Smooth muscle cell (in vitro differentiated cells): ENCODE measurements at regions not wholly inside any gene's neighbourhood (a gene's known extent, or its start where the extent isn't known, plus 50 kb on each side); places are given as distances from the start of the nearest gene placed in this dataset.
"Not testable (repeated sequence)": the region's sequence is repeated elsewhere in the genome, so short reads cannot be mapped to it uniquely, and the experiment has no call there.

Experiments used
- DNase-seq: peaks from one replicate; lab custom pipeline; 2025; ENCODE audit not compliant: unreplicated experiment; lab: John Stamatoyannopoulos, UW
- H2AFZ ChIP-seq: fragments of 200-600 bp; sonication (generic); 2 replicates; pipeline ENCODE4 v1.6.0; 2016; ENCODE audit warnings: antibody characterized with exemption, low read depth, mild to moderate bottlenecking
- H3F3A ChIP-seq: fragments of 200-600 bp; sonication (generic); 2 replicates; pipeline ENCODE4 v1.6.0; 2017; ENCODE audit warnings: antibody characterized with exemption, low read depth
- H3K27ac ChIP-seq: fragments of 200-600 bp; sonication (generic); 2 replicates; pipeline ENCODE4 v1.5.1; 2016; ENCODE audit warnings: low read depth, mild to moderate bottlenecking
- H3K27me3 ChIP-seq: fragments of 200-600 bp; sonication (generic); 2 replicates; pipeline ENCODE4 v1.6.1; 2016; ENCODE audit warnings: low read depth, mild to moderate bottlenecking
- H3K36me3 ChIP-seq: fragments of 200-600 bp; sonication (generic); 2 replicates; pipeline ENCODE4 v1.5.1; 2016; ENCODE audit warnings: low read depth
- H3K4me1 ChIP-seq: fragments of 200-600 bp; sonication (generic); 2 replicates; pipeline ENCODE4 v1.5.1; 2016; ENCODE audit warnings: low read depth
- H3K4me2 ChIP-seq: fragments of 200-600 bp; sonication (generic); 2 replicates; pipeline ENCODE4 v1.6.0; 2016; ENCODE audit warnings: mild to moderate bottlenecking
- H3K4me3 ChIP-seq: fragments of 200-600 bp; sonication (generic); 2 replicates; pipeline ENCODE4 v1.5.1; 2016; ENCODE audit warnings: mild to moderate bottlenecking
- H3K79me2 ChIP-seq: fragments of 200-600 bp; sonication (generic); 2 replicates; pipeline ENCODE4 v1.6.0; 2016; ENCODE audit warnings: low read depth, mild to moderate bottlenecking
- H3K9ac ChIP-seq: fragments of 200-600 bp; sonication (generic); 2 replicates; pipeline ENCODE4 v1.6.0; 2016; ENCODE audit warnings: low read depth
- H3K9me3 ChIP-seq: fragments of 200-600 bp; sonication (generic); replicated peaks from 2 replicates; pipeline ENCODE4 v1.5.1; 2016; ENCODE audit warnings: low read depth
- H4K20me1 ChIP-seq: fragments of 200-600 bp; sonication (generic); 2 replicates; pipeline ENCODE4 v1.6.0; 2016; ENCODE audit warnings: low read depth
- WGBS: methylation state at CpG from one replicate; pipeline ENCODE4 v1.1.7; 2016; ENCODE audit warnings: low lambda C conversion rate; 5-methylcytosine and 5-hydroxymethylcytosine counted together

GRCh38 chr7:55688684-55689681, 116.7 kb upstream of the VOPP1 start:
- H2AFZ ChIP-seq, H3K9ac ChIP-seq, H3K4me2 ChIP-seq, H3K9me3 ChIP-seq, H4K20me1 ChIP-seq, H3K79me2 ChIP-seq, H3K4me1 ChIP-seq, H3K4me3 ChIP-seq, H3K27me3 ChIP-seq, H3K36me3 ChIP-seq, DNase-seq, H3K27ac ChIP-seq, H3F3A ChIP-seq: not testable (repeated sequence)
- WGBS: 55% methylated on average over 17 of the region's 17 CpGs

DNA sequence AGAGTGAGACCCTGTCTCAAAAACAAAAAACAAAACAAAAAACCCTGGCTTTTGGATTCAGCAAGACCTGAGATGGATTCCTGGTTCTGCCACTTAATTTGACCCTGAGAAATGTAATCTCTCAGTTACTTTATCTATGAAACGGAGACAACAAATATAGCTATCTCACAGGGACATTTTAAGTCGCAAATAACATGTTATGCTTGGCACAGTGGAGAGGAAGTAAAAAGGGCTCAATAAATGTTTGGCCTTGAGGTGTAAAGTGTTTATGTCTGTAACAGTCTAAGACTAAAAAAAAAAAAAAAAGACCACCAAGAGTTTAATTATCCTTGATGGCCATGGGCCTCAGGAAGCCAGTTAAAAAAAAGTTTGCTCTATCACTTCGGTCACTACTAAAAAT, 116.0 kb upstream of the VOPP1 start:
- not testable (repeated sequence) for H3K9me3 ChIP-seq, H3K9ac ChIP-seq, DNase-seq, H3K4me1 ChIP-seq, H3K36me3 ChIP-seq, H2AFZ ChIP-seq, H3K27ac ChIP-seq, H3K4me2 ChIP-seq, H3K27me3 ChIP-seq, H3K79me2 ChIP-seq, H3F3A ChIP-seq, H4K20me1 ChIP-seq, H3K4me3 ChIP-seq
- WGBS: 77% methylated on average over 3 of the region's 3 CpGs

GRCh38 chr7:55687252-55687651, 115.0 kb upstream of the VOPP1 start:
- not testable (repeated sequence) for H2AFZ ChIP-seq, H3F3A ChIP-seq, H3K4me1 ChIP-seq, H3K36me3 ChIP-seq, H3K79me2 ChIP-seq, H3K9me3 ChIP-seq, H3K4me2 ChIP-seq, H4K20me1 ChIP-seq, H3K4me3 ChIP-seq, H3K27ac ChIP-seq, H3K9ac ChIP-seq, DNase-seq, H3K27me3 ChIP-seq
- 95% methylated on average over 2 of the region's 5 CpGs for WGBS

- H3K27me3 ChIP-seq, H2AFZ ChIP-seq, H3K9ac ChIP-seq, H3K4me2 ChIP-seq, H3K36me3 ChIP-seq, H3K79me2 ChIP-seq, H4K20me1 ChIP-seq, H3K4me3 ChIP-seq, H3K9me3 ChIP-seq, DNase-seq, H3K4me1 ChIP-seq, H3F3A ChIP-seq, H3K27ac ChIP-seq: not testable (repeated sequence)
- WGBS: 92% methylated on average over 7 of the region's 7 CpGs
These were observed 114.5 kb upstream of the VOPP1 start for GRCh38 chr7:55686771-55687170.

GRCh38 chr7:55683501-55683900, 111.2 kb upstream of the VOPP1 start:
- not testable (repeated sequence) for H2AFZ ChIP-seq, H3F3A ChIP-seq, H3K27me3 ChIP-seq, DNase-seq, H3K4me2 ChIP-seq, H3K4me3 ChIP-seq, H3K36me3 ChIP-seq, H4K20me1 ChIP-seq, H3K9me3 ChIP-seq, H3K4me1 ChIP-seq, H3K27ac ChIP-seq, H3K9ac ChIP-seq, H3K79me2 ChIP-seq
- WGBS: 86% methylated on average over 9 of the region's 9 CpGs

GRCh38 chr7:55675589-55675988, 103.3 kb upstream of the VOPP1 start:
- not testable (repeated sequence) for H2AFZ ChIP-seq, H3K9ac ChIP-seq, H3F3A ChIP-seq, H3K9me3 ChIP-seq, DNase-seq, H4K20me1 ChIP-seq, H3K4me2 ChIP-seq, H3K4me1 ChIP-seq, H3K79me2 ChIP-seq, H3K27ac ChIP-seq, H3K27me3 ChIP-seq, H3K36me3 ChIP-seq, H3K4me3 ChIP-seq
- 94% methylated on average over 1 of the region's 1 CpG for WGBS

DNA sequence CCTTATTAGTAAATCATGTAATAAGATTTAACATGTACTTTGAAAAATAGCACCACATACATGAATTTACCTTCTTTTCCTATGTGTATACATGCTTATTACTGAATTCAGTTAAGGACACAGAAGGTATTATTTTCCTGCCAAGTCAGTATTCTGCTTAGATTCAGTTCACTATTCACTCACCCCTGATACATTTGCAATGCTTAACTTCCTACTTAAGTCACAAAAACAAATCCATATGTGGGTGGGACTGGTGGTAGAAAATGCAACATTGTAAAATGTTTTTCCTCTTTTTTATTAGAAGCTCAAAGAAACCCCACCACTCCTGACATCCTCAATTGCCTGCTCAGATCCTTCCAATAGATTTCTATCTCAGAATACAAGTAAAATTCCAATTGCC, 101.2 kb upstream of the VOPP1 start:
- DNase-seq, H3K9ac ChIP-seq, H3K27ac ChIP-seq, H2AFZ ChIP-seq, H3K9me3 ChIP-seq, H3K36me3 ChIP-seq, H3K79me2 ChIP-seq, H4K20me1 ChIP-seq, H3K4me3 ChIP-seq, H3K4me1 ChIP-seq, H3K27me3 ChIP-seq, H3K4me2 ChIP-seq, H3F3A ChIP-seq: not testable (repeated sequence)

GRCh38 chr7:55672084-55672483, 99.8 kb upstream of the VOPP1 start:
- not testable (repeated sequence) for H3K27ac ChIP-seq, H3K4me1 ChIP-seq, H2AFZ ChIP-seq, H3F3A ChIP-seq, H4K20me1 ChIP-seq, H3K4me3 ChIP-seq, H3K27me3 ChIP-seq, H3K36me3 ChIP-seq, DNase-seq, H3K9ac ChIP-seq, H3K9me3 ChIP-seq, H3K4me2 ChIP-seq, H3K79me2 ChIP-seq
- 82% methylated on average over 1 of the region's 1 CpG for WGBS
